GM18909 (cell line): ENCODE measurements at regions not wholly inside any gene's neighbourhood (a gene's known extent, or its start where the extent isn't known, plus 50 kb on each side); places are given as distances from the start of the nearest gene placed in this dataset.
"Not testable (repeated sequence)": the region's sequence is repeated elsewhere in the genome, so short reads cannot be mapped to it uniquely, and the experiment has no call there.

Source experiments
- ATAC-seq: cut with Tn5 transposase; IDR thresholded peaks from one replicate; pipeline ENCODE4 v1.9.1; 2021; ENCODE audit warnings: mild to moderate bottlenecking; ENCODE audit not compliant: unreplicated experiment, poor library complexity

- no peak for ATAC-seq
Measured at GRCh38 chr18:4801151-4801550, 346.0 kb upstream of the DLGAP1 start.

GRCh38 chr18:4797002-4797685 is 342.0 kb upstream of the DLGAP1 start:
- no peak for ATAC-seq

GRCh38 chr18:4789506-4789905 is 334.4 kb upstream of the DLGAP1 start:
- no peak for ATAC-seq

- no peak for ATAC-seq
Measured at GRCh38 chr18:4781873-4782272, 326.8 kb upstream of the DLGAP1 start.

- ATAC-seq, result no peak
Measured at GRCh38 chr18:4765401-4765800, 310.3 kb upstream of the DLGAP1 start.

GRCh38 chr18:4762330-4762729 is 307.2 kb upstream of the DLGAP1 start:
- no peak for ATAC-seq

- ATAC-seq, result no peak
Measured at GRCh38 chr18:4758980-4759379, 303.9 kb upstream of the DLGAP1 start.

GRCh38 chr18:4755848-4756247 is 300.7 kb upstream of the DLGAP1 start:
- no peak for ATAC-seq

GRCh38 chr18:4753151-4753550 is 298.0 kb upstream of the DLGAP1 start:
- not testable (repeated sequence) for ATAC-seq

- ATAC-seq, result no peak
Measured at GRCh38 chr18:4751523-4751922, 296.4 kb upstream of the DLGAP1 start.

- no peak for ATAC-seq
Measured at GRCh38 chr18:4750393-4751346, 295.6 kb upstream of the DLGAP1 start.

- no peak for ATAC-seq
Measured at GRCh38 chr18:4748975-4749374, 293.9 kb upstream of the DLGAP1 start.

- ATAC-seq, result no peak
Measured at GRCh38 chr18:4734903-4735302, 279.8 kb upstream of the DLGAP1 start.

GRCh38 chr18:4734021-4734420 is 278.9 kb upstream of the DLGAP1 start:
- no peak for ATAC-seq

- ATAC-seq, result no peak
Measured at GRCh38 chr18:4721545-4721944, 266.4 kb upstream of the DLGAP1 start.

- ATAC-seq, result no peak
Measured at GRCh38 chr18:4720518-4720917, 265.4 kb upstream of the DLGAP1 start.

- no peak for ATAC-seq
Measured at GRCh38 chr18:4705894-4706293, 250.8 kb upstream of the DLGAP1 start.

GRCh38 chr18:4704781-4705180 is 249.7 kb upstream of the DLGAP1 start:
- no peak for ATAC-seq

GRCh38 chr18:4691836-4692235 is 236.7 kb upstream of the DLGAP1 start:
- ATAC-seq, result no peak

- ATAC-seq, result not testable (repeated sequence)
Measured at GRCh38 chr18:4678685-4679084, 223.6 kb upstream of the DLGAP1 start.

GRCh38 chr18:4677006-4677405 is 221.9 kb upstream of the DLGAP1 start:
- no peak for ATAC-seq

- no peak for ATAC-seq
Measured at GRCh38 chr18:4672162-4672561, 217.1 kb upstream of the DLGAP1 start.
